ENCODE measurements at regions not wholly inside any gene's neighbourhood (a gene's known extent, or its start where the extent isn't known, plus 50 kb on each side); places are given as distances from the start of the nearest gene placed in this dataset.

DNA sequence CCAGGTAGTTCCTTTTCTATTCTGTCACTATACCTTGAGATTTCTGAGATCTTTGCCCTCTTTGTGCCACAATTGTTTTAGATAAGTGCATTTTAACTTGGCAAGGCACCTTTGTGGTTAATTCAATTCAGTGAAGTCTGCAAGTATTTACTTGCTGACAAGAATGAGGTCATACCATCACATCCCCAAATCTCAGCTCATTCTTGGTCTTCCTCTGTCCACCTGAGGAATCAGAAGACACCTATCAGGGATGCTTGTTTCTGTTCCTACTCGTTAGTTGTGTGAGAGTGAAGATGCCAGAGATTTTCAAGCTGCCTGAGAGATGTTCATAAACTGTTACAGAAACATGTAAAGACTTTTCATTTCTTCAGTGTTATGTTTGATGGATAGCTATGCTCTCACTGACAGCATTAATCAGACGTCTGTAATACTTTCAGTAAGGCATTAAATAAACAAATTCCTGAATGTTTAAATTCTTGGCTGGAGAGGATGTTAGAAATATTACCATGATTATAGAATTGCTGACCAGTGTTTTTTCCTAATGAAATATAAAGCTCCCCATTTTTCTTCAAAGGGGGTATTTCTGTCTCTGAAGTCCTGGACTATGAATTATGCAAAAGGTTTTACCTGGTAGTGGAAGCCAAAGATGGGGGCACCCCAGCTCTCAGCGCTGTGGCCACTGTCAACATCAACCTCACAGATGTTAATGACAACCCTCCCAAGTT lies 135.0 kb upstream of the MTNR1B start:
- no peak for DNase-seq
- H3K27ac Mint-ChIP-seq (ENCODE audit: unreplicated experiment) = no peak overlapping the region
- no peaks in the 10 kb centered on the region for H3K4me1 ChIP-seq
- no peaks in the 10 kb centered on the region for H3K4me1 Mint-ChIP-seq (ENCODE audit: low read depth, unreplicated experiment)
- TF ChIP-seq, protein P1, sequence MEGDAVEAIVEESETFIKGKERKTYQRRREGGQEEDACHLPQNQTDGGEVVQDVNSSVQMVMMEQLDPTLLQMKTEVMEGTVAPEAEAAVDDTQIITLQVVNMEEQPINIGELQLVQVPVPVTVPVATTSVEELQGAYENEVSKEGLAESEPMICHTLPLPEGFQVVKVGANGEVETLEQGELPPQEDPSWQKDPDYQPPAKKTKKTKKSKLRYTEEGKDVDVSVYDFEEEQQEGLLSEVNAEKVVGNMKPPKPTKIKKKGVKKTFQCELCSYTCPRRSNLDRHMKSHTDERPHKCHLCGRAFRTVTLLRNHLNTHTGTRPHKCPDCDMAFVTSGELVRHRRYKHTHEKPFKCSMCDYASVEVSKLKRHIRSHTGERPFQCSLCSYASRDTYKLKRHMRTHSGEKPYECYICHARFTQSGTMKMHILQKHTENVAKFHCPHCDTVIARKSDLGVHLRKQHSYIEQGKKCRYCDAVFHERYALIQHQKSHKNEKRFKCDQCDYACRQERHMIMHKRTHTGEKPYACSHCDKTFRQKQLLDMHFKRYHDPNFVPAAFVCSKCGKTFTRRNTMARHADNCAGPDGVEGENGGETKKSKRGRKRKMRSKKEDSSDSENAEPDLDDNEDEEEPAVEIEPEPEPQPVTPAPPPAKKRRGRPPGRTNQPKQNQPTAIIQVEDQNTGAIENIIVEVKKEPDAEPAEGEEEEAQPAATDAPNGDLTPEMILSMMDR (IDR thresholded peaks at IDR 0.05; ENCODE audit: insufficient read depth in 1 of 2, low read depth in 1 of 2, low read length in 1 of 2, severe bottlenecking in 1 of 2, unreplicated experiment in 1 of 2) = no peak
- no peaks in the 10 kb centered on the region for H3K9me3 Mint-ChIP-seq (ENCODE audit: unreplicated experiment)
- no peak overlapping the region for H3K4me3 ChIP-seq (ENCODE audit: low read depth, low read length)
- ChIA-PET POLR2A (no interaction called here), CTCF (no interaction called here)
- intact Hi-C loops (cut with micrococcal nuclease; ENCODE audit: unreplicated experiment) = no loop called here
- no TSS peak for BruUV-seq (replicated peaks)
- peaks cover 14% of the 10 kb centered on the region for H3K27me3 Mint-ChIP-seq (ENCODE audit: insufficient read depth, unreplicated experiment)
- H3K4me3 Mint-ChIP-seq (ENCODE audit: unreplicated experiment) = no peak overlapping the region
- no peaks in the 10 kb centered on the region for H3K36me3 Mint-ChIP-seq (ENCODE audit: insufficient read depth, unreplicated experiment)
- H3K36me3 ChIP-seq (ENCODE audit: control insufficient read depth, insufficient read depth, low read length) = no peaks in the 10 kb centered on the region
- no peaks in the 10 kb centered on the region; the same call in 1 of the 2 replicates for H3K27me3 ChIP-seq (replicated peaks; ENCODE audit: control insufficient read depth, insufficient read depth, low read length)
- H3K9me3 ChIP-seq = no peaks in the 10 kb centered on the region

DNA sequence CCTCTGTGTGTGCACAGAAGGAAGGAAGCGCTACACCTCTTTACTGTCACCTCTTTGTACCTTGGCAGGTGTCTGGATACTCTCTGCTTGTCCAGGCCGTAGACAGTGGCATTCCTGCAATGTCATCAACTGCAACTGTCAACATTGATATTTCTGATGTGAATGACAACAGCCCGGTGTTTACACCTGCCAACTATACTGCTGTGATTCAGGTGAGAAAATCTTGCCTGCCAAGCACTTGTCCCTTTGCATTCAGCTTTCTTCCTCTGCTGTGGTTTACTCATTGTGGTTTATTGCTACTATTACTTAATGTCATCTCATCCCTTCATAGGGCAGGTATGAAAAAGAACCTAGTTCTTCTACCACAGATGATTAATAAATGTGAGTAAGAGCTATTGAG lies 131.9 kb upstream of the MTNR1B start:
- intact Hi-C loops (cut with micrococcal nuclease; ENCODE audit: unreplicated experiment) = no loop called here
- H3K27ac Mint-ChIP-seq (ENCODE audit: unreplicated experiment) = no peak overlapping the region
- CTCF ChIA-PET = no interaction called here
- no peak for DNase-seq
- Histone ChIP-seq H3K9me3 (no peaks in the 10 kb centered on the region), H3K4me3 (ENCODE audit: low read depth, low read length) (no peak overlapping the region), H3K36me3 (ENCODE audit: control insufficient read depth, insufficient read depth, low read length) (no peaks in the 10 kb centered on the region), H3K27me3 (replicated peaks; ENCODE audit: control insufficient read depth, insufficient read depth, low read length) (no peaks in the 10 kb centered on the region), H3K4me1 (no peaks in the 10 kb centered on the region)
- TF ChIP-seq, protein P1 (IDR thresholded peaks at IDR 0.05; ENCODE audit: insufficient read depth in 1 of 2, low read depth in 1 of 2, low read length in 1 of 2, severe bottlenecking in 1 of 2, unreplicated experiment in 1 of 2) = no peak
- no peaks in the 10 kb centered on the region for H3K9me3 Mint-ChIP-seq (ENCODE audit: unreplicated experiment)
- BruUV-seq (replicated peaks) = no TSS peak
- H3K27me3 Mint-ChIP-seq (ENCODE audit: insufficient read depth, unreplicated experiment) = peaks cover 6% of the 10 kb centered on the region
- H3K36me3 Mint-ChIP-seq (ENCODE audit: insufficient read depth, unreplicated experiment) = no peaks in the 10 kb centered on the region
- no peaks in the 10 kb centered on the region for H3K4me1 Mint-ChIP-seq (ENCODE audit: low read depth, unreplicated experiment)
- H3K4me3 Mint-ChIP-seq (ENCODE audit: unreplicated experiment) = no peak overlapping the region
- POLR2A ChIA-PET = no interaction called here

GRCh38 chr11:92838759-92839310 lies 130.6 kb upstream of the MTNR1B start:
- BruUV-seq (replicated peaks) = no TSS peak
- Histone ChIP-seq H3K4me3 (ENCODE audit: low read depth, low read length) (no peak overlapping the region), H3K36me3 (ENCODE audit: control insufficient read depth, insufficient read depth, low read length) (no peaks in the 10 kb centered on the region), H3K9me3 (no peaks in the 10 kb centered on the region), H3K4me1 (no peaks in the 10 kb centered on the region), H3K27me3 (replicated peaks; ENCODE audit: control insufficient read depth, insufficient read depth, low read length) (no peaks in the 10 kb centered on the region)
- ChIA-PET CTCF (no interaction called here), POLR2A (no interaction called here)
- no peak for DNase-seq
- no peaks in the 10 kb centered on the region for H3K9me3 Mint-ChIP-seq (ENCODE audit: unreplicated experiment)
- intact Hi-C loops (cut with micrococcal nuclease; ENCODE audit: unreplicated experiment) = no loop called here
- no peak overlapping the region for H3K27ac Mint-ChIP-seq (ENCODE audit: unreplicated experiment)
- no peaks in the 10 kb centered on the region for H3K36me3 Mint-ChIP-seq (ENCODE audit: insufficient read depth, unreplicated experiment)
- H3K4me3 Mint-ChIP-seq (ENCODE audit: unreplicated experiment) = no peak overlapping the region
- H3K27me3 Mint-ChIP-seq (ENCODE audit: insufficient read depth, unreplicated experiment) = peaks cover 11% of the 10 kb centered on the region
- TF ChIP-seq, protein P1 (IDR thresholded peaks at IDR 0.05; ENCODE audit: insufficient read depth in 1 of 2, low read depth in 1 of 2, low read length in 1 of 2, severe bottlenecking in 1 of 2, unreplicated experiment in 1 of 2) = no peak
- H3K4me1 Mint-ChIP-seq (ENCODE audit: low read depth, unreplicated experiment) = no peaks in the 10 kb centered on the region

All from Caco-2 (cell line).